ENCODE measurements at regions not wholly inside any gene's neighbourhood (a gene's known extent, or its start where the extent isn't known, plus 50 kb on each side); places are given as distances from the start of the nearest gene placed in this dataset.
"Not testable (repeated sequence)": the region's sequence is repeated elsewhere in the genome, so short reads cannot be mapped to it uniquely, and the experiment has no call there.

DNA sequence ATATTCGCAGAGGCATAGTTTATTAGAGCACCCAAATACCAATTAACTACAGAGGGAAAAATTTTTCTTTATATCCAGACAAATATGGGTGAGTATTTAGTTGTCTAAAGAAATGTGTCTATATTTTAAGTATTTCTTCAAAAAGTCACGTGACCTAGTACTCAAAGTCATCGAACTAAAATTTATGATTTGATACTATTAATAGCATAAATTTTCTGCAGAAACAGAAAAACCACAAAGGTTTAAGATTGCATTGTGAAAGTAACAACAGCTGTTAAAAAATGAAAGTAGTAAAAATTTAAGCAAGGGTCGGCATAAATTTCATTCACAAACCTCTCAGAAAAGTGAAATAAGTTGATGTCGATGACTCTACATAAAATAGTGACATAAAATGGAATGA is 323.9 kb upstream of the RORB start:
- DNase-seq (ENCODE audit: low read depth in 2 of 2): no peak

DNA sequence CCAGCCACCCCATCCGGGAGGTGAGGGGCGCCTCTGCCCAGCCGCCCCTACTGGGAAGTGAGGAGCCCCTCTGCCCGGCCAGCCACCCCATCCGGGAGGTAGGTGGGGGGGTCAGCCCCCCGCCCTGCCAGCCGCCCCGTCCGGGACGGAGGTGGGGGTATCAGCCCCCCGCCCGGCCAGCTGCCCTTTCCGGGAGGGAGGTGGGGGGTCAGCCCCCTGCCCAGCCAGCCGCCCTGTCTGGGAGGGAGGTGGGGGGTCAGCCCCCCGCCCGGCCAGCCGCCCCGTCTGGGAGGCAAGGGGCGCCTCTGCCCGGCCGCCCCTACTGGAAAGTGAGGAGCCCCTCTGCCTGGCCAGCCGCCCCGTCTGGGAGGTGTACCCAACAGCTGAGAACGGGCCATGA is 299.4 kb upstream of the RORB start:
- not testable (repeated sequence) for DNase-seq (ENCODE audit: low read depth in 2 of 2)

DNA sequence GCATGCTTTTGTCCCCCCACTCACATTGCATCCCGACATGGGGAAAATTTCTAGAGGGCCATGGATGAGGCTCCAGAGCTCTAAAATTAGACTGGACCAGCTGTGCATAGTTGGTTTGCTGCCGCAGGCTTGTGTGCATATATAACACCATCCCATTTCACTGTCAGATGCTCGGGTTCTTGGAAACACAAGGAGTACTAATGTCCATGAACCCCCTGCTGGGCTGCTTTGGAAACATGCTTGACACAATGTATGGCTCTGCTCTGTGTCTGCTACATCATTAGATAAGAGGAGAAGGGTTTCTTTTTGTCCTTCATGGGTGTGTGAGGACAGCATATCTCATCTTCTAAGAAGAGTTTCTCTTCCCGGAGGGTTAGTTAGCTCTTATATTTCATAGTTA is 292.1 kb upstream of the RORB start:
- DNase-seq (ENCODE audit: low read depth in 2 of 2): no peak

DNA sequence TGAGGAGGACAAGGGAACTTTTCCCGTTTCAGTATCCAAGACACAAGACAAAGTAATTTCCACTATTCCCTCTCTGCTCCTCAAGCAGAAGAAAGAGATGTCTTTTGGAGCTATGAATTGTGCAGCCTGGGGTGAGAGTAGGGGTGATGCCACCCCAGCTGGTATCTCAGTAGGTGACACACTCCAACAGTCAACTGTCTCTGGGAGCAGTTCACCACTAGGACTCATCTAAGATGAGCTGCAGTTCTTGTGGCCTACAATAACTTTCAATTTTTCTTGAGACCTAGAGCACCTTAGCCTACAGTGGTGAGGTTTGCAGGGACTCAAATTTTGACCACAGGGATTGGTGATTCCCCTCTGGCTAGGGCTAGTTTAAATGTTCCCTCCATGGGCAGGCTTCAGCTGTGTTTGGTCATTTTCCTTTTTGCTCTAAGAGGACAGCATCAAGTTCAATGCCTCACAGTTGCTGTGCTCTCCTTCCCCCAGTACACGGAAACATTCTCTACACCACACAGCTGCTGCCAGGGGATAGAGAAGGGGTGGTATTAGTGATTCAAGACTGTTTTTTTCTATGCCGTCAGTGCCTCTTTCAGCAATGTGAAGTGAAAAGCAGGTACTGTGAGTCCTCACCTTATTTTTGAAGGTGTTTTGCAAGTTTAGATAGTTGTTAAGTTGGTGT is 278.6 kb upstream of the RORB start:
- DNase-seq (ENCODE audit: low read depth in 2 of 2): no peak

DNA sequence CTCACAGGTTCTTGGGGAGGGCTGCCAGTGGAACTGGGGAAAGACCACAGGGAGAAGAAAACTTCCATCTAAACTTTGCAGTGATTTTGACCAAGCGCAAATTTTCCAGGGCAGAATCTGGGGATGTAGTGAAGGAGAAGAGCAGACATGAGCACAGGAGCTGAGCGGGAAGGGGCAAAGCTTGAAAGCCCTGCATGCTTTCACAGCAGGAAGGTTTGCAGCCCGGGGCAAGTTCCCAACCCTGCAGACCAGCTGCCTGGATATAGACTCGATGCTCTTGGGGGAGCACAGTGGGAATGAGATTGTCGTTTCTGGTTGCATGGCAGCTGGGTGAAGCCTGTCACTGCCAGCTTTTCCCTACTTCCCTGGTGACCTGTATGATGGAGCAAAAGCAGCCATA is 276.8 kb upstream of the RORB start:
- no peak for DNase-seq (ENCODE audit: low read depth in 2 of 2)

DNA sequence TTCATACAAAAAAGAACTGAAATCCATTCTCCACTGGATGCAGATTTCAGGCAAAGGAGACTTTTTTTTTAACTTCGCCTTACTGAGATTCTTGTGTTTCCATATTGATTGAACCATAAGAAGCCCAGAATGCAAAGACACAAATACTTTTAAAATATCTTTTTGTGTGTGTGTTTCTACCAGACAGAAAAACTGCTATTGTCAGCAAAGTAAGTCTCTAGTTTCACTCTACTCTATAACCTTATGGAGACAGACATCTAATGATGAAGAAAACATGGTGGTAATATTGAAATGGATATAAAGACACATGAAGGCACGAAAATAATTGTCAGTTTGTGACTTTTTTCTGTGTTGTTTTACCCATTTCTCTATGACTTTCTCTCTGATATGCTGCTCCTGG is 260.3 kb upstream of the RORB start:
- no peak for DNase-seq (ENCODE audit: low read depth in 2 of 2)

DNA sequence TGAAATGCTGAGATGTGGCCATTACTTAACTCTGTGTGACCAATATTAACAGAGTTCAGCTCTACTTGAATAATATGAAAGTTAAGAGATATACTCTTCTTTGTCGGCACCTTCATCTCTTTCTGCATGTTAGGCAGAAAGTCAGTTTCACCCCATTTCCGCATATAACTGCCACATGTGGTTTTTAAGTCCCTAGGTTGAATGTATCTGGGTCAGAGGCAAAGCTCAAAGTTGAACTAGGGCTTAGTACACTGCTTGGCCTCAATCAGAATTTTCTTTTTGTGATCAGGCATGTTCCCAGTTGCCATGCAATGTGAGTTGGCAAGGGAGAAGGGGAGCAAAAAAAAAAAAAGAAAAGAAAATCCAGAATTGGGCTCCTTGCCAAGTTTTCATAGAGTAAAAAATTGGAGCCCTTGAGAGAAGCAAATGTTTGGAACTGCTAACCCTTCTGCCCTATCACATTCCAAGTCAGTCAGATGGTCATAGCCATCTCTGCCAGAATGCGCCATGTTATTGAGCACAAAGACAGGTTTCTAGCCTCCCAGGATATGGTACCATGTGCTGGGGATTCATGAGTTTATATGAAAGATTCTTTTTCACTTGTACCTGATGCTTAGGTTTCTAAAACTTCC is 251.2 kb upstream of the RORB start:
- DNase-seq (ENCODE audit: low read depth in 2 of 2): no peak

DNA sequence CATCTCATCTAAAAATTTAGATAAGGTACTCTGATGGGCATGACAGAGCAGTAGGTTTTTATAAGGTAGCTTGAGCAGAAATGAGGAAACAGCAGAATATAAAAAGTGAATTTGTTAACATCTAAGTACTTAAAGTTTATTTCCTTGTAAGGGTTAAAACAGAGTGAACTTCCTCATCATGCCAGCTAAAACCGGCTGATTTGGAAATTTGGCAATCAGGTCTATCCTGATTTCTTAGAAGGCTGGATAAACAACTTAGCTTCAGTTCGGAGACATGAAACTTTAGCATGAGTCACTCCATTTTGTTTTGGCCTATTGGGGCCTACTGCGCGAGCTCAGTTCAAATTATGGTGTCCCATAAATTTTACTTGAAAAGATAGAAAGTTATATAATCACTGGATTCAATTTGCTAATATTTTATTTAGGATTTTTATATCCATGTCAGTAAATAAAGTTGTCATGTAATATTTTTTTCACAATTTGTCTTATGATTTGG is 241.6 kb upstream of the RORB start:
- no peak for DNase-seq (ENCODE audit: low read depth in 2 of 2)

DNA sequence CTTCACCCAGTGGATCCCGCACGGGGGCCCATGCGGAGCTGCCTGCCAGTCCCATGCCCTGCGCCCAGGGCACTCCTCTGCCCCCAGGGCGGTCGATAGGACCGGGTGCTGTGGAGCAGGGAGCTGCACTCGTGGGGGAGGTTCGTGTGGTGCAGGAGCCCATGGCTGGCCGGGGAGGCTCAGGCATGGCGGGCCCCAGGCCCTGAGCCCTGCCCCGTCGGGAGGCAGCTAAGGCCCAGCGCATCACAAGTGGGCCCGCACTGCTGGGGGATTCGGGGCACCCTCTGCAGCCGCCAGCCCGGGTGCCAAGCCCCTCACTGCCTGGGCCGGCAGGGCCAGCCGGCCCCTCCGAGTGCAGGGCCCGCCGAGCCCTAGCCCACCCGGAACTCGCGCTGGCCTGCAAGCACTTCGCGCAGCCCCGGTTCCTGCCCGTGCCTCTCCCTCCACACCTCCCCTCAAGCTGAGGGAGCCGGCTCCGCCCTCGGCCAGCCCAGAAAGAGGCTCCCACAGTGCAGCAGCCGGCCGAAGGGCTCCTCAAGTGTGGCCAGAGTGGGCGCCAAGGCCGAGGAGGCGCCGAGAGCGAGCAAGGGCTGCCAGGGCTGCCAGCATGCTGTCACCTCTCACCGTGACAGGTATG is 221.1 kb upstream of the RORB start:
- no peak for DNase-seq (ENCODE audit: low read depth in 2 of 2)

DNA sequence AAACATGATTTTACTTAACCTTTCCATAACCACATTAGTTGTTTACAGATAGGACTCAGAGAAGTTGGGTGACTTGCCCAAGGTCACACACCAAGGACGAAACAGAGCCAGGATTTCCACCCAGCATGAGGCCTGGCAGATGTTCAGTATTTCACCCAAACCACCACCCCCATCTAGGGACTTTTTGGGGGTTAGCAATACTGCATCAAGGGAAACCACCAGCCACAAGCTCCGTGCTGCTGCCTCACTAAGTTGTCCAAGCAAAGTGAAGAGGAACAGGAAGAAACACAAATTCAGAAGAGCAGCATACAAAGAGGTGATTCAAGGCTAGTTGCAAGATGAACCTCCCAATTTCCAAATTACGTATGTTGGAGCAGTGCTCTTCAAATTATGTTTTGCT is 219.6 kb upstream of the RORB start:
- peak; percentile 11 to 14 for DNase-seq (ENCODE audit: low read depth in 2 of 2)

DNA sequence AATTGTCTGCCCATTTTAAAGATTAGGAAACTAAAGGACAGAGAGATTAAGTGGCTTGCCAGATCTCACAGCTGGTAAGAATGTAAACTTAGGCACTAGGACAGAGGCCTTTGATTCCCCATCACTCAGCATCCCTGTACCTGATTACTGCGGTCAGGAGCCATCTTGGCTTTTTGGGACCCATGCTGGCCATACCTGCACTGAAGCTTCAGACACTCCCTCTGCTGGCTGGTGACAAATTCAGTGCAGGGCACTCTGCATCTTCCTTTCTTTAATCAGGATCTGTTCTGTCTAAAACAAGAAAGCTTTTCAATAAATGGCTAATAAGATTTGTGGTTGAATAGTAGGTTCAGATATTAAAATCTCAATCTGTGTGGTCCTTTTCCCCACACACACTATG is 215.5 kb upstream of the RORB start:
- DNase-seq (ENCODE audit: low read depth in 2 of 2): no peak

DNA sequence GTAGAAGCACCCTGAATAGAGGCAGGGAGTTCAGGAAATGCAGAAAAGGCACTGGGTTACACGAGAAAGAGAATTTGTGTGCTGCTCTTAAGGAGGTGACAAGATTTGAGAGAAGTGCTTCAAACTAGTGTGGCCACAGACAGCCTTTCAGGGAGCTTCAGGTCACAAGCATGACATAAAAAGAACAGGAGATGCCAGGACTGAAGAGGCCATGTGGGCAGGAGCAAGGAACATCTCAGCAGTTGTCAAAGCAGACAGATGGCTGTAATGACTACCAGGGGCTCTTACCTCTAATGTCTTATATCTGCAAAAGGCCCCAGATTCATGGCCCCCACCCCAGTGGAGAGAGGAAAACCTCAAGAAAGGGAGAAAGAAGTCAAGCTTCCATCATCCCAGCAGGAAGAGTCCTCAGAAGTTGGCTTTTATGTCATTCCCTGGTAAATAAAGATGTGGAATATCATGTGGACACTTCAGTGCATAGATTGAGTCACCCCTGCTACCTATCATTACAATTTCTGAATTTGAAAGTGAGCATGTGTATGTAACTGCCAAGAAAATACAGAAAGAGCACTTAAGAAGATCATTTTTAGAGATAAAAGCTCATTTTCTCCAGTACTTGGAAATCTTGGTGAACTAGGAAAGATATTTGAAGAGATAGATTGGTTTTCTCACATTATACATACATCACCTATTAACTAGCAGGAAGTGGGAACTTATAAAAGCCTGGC is 214.4 kb upstream of the RORB start:
- no peak for DNase-seq (ENCODE audit: low read depth in 2 of 2)

DNA sequence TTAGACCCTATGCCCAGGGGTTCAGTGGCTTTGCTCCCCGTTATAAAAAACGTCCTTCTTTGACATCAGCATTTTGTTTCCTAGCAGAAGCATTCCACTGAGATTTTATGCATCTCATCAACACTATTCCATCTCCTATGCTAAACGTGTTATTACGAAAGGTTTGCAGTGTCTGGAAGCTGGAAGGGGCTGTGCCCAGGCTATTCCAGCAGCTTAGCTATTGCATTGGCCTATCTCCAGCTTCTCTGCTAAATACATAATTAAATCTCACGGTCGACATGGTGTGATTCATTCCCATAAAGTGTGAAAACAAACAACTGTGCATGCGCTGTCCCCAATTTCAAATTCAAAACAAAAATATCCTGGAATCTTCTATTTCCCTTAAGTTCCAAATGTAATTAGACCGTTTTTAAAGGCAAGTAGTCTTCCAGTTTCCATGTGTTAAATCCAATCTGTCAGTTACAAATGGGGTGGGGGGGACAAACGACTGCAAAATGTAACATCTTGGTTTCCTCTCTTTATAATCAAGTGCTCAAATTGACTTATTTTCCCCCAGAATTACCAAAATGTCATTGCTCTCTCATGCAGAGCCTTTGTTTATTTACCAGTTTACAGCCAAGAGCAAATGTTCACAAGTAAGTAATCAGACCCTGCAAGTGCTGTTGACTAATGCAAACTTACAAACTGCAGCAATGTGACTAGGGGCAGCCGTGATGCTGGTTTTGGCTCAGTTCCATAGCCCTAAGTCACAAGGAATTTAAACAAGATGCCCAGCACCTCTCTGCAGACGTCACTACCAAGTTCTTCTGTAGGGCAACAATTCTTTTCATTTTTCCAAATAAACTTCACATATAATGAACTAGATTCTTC is 212.3 kb upstream of the RORB start:
- DNase-seq (ENCODE audit: low read depth in 2 of 2): no peak

DNA sequence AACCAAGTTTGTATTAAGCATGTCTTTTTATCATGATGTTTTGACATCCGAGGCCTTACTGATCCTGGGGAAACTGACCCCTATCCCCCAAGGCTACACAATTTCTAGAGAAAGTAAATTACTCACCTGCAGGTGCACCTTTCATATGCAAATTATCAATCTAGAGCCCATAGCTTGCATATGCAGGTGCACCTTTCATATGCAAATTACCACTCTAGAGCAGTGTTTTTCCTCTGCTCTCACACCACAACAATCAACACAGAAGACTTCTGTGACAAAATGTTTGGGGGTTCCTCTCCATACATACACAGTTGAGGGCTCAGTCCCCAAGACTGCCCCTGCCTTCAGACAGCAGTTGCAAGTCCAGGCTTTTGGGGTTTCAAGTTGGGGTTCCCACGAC is 203.7 kb upstream of the RORB start:
- DNase-seq (ENCODE audit: low read depth in 2 of 2): no peak

DNA sequence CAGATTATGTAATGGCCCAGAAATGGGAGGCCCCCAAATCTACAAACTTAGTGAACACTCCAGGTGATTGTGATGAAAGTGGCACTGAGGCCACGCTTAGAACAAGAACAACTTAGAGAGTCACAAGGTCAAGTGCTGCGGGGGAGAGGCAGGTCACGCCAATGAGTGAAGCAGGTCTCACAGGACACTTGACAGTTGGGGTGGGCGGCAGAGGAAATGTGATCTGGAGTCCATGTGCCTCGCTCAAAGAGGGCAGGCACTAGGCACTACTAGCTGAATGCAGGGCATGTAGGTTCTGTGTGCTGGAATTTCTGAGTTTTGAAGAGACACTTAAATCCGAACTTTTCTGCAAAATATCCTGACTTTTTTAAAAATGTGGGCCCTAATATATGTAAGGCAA is 193.2 kb upstream of the RORB start:
- DNase-seq (ENCODE audit: low read depth in 2 of 2): no peak

DNA sequence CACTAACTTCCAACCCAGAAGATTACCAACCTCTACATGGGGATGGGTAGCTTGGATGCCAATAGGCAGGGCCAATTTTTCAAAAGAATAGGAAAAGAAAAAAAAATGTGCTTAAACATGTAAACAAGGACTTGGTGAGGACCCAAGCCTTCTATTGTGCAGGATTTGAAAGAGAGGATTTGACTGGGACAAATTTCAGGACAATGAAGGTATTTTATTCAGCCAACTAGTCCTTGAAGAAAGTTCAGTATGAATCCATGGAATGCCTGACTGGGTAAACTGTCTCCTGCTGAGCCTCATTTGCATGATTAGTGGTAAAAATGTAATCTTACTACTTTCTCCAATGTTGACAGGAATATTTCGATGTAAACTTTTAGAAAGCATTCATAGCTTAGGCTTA is 192.5 kb upstream of the RORB start:
- DNase-seq (ENCODE audit: low read depth in 2 of 2): no peak

DNA sequence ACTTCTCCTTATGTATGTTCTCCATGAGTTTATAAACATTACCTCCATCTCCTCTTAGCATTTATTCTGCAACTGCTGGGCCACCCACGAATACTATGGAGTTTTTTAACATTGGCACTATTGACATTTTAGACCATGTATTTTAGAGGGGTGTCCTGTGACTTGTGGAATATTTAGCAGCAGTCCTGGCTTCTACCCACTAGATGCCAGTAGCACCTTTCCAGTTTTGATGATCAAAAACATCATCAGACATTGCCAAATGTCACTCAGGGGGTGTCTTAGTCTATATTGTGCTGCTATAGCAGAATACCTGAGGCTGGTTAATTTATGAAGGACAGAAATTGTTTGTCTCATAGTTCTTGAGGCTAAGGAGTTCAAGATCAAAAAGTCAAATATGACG is 187.5 kb upstream of the RORB start:
- DNase-seq (ENCODE audit: low read depth in 2 of 2): no peak

DNA sequence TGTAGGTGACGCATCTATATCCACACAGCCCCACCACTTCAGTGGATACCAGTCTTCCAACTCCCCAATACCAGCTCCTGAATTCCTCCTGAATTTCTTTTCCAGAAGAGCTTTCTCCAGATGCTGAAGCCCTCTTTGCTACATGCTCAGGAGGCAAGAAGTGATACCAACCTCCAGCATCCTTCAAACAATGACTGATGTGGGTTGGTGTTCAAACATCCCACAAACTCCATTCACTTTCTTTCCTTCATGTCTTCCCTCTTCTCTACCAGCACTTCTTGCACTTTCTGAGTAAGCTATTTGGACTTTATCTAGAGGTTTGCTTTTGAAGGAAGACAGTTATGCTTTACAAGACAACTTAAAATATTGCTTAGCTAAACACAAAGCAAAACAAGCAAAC is 179.9 kb upstream of the RORB start:
- no peak for DNase-seq (ENCODE audit: low read depth in 2 of 2)

DNA sequence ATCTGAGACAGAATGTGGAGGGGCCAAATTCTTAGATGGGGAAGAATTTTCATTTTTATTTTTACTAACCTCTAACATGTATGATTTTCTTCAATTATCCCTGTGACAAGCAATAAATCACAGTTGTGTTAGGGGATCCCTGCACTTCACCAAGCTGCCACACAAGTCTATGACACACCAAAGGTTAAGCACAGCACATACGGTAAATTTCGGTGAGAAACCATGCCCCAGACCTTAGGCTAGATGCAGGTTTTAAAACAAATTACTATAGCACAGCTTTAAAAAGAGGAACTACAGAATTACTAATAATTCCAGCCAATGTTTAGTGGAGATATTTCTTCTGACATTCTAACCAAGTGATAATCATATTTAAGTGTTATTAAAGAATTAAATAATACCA is 175.7 kb upstream of the RORB start:
- no peak for DNase-seq (ENCODE audit: low read depth in 2 of 2)

DNA sequence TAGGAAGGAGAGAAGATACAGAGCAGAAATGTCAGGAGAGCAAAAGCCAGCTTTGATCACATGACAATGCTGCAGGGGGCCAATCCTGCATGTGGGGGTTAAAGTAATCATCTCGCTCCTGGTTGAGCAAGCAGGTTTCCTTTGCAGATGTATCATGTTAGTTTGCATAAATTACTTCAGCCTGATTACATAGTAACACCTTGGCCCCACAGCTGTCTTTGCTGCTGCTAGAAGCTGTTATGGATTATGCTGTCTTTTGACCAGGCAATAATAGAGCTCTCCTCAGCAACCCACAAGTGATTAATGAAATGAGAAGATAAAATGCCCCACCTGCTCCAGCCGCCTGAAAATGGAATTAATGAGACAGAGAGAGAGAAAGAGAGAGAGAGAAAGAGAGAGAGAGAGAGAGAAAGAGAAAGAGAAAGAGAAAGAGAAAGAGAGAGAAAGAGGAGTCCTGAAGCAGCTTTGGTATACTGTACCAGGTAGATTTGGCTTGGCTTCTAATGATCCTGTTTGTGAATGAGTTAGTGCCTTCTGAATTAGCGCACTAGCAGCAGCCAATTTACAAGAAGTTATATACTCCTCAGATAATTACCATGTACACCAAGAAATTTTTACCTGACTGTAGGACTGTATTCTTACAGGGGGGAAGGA is 174.3 kb upstream of the RORB start:
- no peak for DNase-seq (ENCODE audit: low read depth in 2 of 2)
